Smooth muscle cell (in vitro differentiated cells): ENCODE measurements at regions not wholly inside any gene's neighbourhood (a gene's known extent, or its start where the extent isn't known, plus 50 kb on each side); places are given as distances from the start of the nearest gene placed in this dataset.

Source experiments
- DNase-seq: peaks from one replicate; lab custom pipeline; 2025; ENCODE audit not compliant: unreplicated experiment; lab: John Stamatoyannopoulos, UW
- H2AFZ ChIP-seq: fragments of 200-600 bp; sonication (generic); 2 replicates; pipeline ENCODE4 v1.6.0; 2016; ENCODE audit warnings: antibody characterized with exemption, low read depth, mild to moderate bottlenecking
- H3F3A ChIP-seq: fragments of 200-600 bp; sonication (generic); 2 replicates; pipeline ENCODE4 v1.6.0; 2017; ENCODE audit warnings: antibody characterized with exemption, low read depth
- H3K27ac ChIP-seq: fragments of 200-600 bp; sonication (generic); 2 replicates; pipeline ENCODE4 v1.5.1; 2016; ENCODE audit warnings: low read depth, mild to moderate bottlenecking
- H3K27me3 ChIP-seq: fragments of 200-600 bp; sonication (generic); 2 replicates; pipeline ENCODE4 v1.6.1; 2016; ENCODE audit warnings: low read depth, mild to moderate bottlenecking
- H3K36me3 ChIP-seq: fragments of 200-600 bp; sonication (generic); 2 replicates; pipeline ENCODE4 v1.5.1; 2016; ENCODE audit warnings: low read depth
- H3K4me1 ChIP-seq: fragments of 200-600 bp; sonication (generic); 2 replicates; pipeline ENCODE4 v1.5.1; 2016; ENCODE audit warnings: low read depth
- H3K4me2 ChIP-seq: fragments of 200-600 bp; sonication (generic); 2 replicates; pipeline ENCODE4 v1.6.0; 2016; ENCODE audit warnings: mild to moderate bottlenecking
- H3K4me3 ChIP-seq: fragments of 200-600 bp; sonication (generic); 2 replicates; pipeline ENCODE4 v1.5.1; 2016; ENCODE audit warnings: mild to moderate bottlenecking
- H3K79me2 ChIP-seq: fragments of 200-600 bp; sonication (generic); 2 replicates; pipeline ENCODE4 v1.6.0; 2016; ENCODE audit warnings: low read depth, mild to moderate bottlenecking
- H3K9ac ChIP-seq: fragments of 200-600 bp; sonication (generic); 2 replicates; pipeline ENCODE4 v1.6.0; 2016; ENCODE audit warnings: low read depth
- H3K9me3 ChIP-seq: fragments of 200-600 bp; sonication (generic); replicated peaks from 2 replicates; pipeline ENCODE4 v1.5.1; 2016; ENCODE audit warnings: low read depth
- H4K20me1 ChIP-seq: fragments of 200-600 bp; sonication (generic); 2 replicates; pipeline ENCODE4 v1.6.0; 2016; ENCODE audit warnings: low read depth
- WGBS: methylation state at CpG from one replicate; pipeline ENCODE4 v1.1.7; 2016; ENCODE audit warnings: low lambda C conversion rate; 5-methylcytosine and 5-hydroxymethylcytosine counted together
- TF ChIP-seq, protein P1 (sequence below): fragments of 200-600 bp; sonication (generic); IDR thresholded peaks from 2 replicates; pipeline ENCODE4 v1.5.1; 2017; ENCODE audit warnings: borderline replicate concordance, mild to moderate bottlenecking, antibody characterized with exemption; ENCODE audit not compliant: insufficient read depth, poor library complexity, severe bottlenecking

DNA sequence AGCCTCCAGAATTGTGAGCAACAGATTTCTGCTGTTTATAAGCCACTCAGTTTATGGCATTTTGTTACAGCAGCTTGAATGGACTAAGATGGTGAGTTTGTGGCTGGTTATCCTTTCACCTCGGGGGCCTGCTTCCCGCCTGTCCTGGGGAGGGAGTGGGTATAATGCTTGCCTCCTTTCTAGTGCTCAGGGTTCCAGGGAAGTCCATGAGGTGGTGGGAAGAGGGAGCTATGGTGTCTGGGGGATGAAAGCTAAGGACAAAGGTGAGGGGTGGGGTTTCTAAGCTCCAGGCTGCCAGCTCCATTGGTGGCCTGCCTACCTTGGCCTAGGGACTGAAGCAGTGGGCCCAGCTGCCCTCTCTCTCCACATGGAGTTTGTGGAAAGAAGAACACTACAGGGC is 50.2 kb upstream of the SDK2 start:
- TF ChIP-seq, protein P1, sequence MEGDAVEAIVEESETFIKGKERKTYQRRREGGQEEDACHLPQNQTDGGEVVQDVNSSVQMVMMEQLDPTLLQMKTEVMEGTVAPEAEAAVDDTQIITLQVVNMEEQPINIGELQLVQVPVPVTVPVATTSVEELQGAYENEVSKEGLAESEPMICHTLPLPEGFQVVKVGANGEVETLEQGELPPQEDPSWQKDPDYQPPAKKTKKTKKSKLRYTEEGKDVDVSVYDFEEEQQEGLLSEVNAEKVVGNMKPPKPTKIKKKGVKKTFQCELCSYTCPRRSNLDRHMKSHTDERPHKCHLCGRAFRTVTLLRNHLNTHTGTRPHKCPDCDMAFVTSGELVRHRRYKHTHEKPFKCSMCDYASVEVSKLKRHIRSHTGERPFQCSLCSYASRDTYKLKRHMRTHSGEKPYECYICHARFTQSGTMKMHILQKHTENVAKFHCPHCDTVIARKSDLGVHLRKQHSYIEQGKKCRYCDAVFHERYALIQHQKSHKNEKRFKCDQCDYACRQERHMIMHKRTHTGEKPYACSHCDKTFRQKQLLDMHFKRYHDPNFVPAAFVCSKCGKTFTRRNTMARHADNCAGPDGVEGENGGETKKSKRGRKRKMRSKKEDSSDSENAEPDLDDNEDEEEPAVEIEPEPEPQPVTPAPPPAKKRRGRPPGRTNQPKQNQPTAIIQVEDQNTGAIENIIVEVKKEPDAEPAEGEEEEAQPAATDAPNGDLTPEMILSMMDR = no peak
- H3K9me3 ChIP-seq = no peaks in the 10 kb centered on the region
- 65% methylated on average over 2 of the region's 2 CpGs for WGBS

DNA sequence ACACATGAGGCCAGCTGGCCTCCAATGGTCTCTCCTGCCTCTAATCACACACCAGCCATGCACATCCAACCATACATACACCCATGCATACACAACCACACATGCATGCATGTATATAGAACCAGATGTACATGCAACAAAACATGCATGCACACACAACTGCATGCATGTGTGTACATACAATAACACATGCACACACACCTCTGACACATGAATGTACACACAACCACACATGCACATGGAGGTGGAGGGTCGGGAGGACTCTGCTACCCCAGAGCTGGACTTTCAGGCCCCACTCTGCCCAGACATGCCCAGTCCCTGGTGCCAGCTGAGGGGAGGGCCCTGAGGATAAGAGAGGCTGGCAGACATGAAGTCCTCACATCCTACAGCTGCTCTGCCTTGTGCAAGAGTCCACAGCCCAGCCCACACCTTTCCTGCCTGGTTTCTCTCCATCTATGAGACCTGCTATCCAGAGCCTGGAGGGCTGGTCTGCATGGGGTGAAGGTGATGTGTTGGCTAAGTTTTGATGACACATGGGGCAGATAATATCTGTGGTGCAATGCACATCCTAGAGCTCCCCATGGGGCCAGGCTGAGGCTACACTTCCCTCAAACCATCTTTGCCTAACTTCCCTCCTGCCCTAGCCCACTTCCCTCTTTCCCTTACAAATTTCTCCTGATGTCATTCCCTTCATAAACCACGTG is 50.9 kb upstream of the SDK2 start:
- H3K4me2 ChIP-seq = no peak overlapping the region
- WGBS = 75% methylated on average over 2 of the region's 2 CpGs
- H3K27ac ChIP-seq = no peak overlapping the region
- no peaks in the 10 kb centered on the region for H4K20me1 ChIP-seq
- no peaks in the 10 kb centered on the region for H3K36me3 ChIP-seq
- H3F3A ChIP-seq = no peaks in the 10 kb centered on the region
- no peak overlapping the region for H3K9ac ChIP-seq
- TF ChIP-seq, protein P1 = no peak
- no peaks in the 10 kb centered on the region for H3K4me1 ChIP-seq
- H3K9me3 ChIP-seq = no peaks in the 10 kb centered on the region
- DNase-seq = no peak
- no peak overlapping the region for H2AFZ ChIP-seq
- peaks cover 21% of the 10 kb centered on the region for H3K27me3 ChIP-seq
- H3K79me2 ChIP-seq = no peaks in the 10 kb centered on the region
- H3K4me3 ChIP-seq = no peak overlapping the region

More for the DNA sequence above, 50.2 kb upstream of the SDK2 start:
- no peak for DNase-seq
- H3K4me3 ChIP-seq = no peak overlapping the region
- no peaks in the 10 kb centered on the region for H3K36me3 ChIP-seq
- no peak overlapping the region for H3K27ac ChIP-seq
- no peak overlapping the region for H2AFZ ChIP-seq
- no peaks in the 10 kb centered on the region for H3K4me1 ChIP-seq
- no peak overlapping the region for H3K4me2 ChIP-seq
- no peaks in the 10 kb centered on the region for H3F3A ChIP-seq
- H3K79me2 ChIP-seq = no peaks in the 10 kb centered on the region
- H4K20me1 ChIP-seq = no peaks in the 10 kb centered on the region
- H3K27me3 ChIP-seq = peaks cover 20% of the 10 kb centered on the region
- H3K9ac ChIP-seq = no peak overlapping the region

DNA sequence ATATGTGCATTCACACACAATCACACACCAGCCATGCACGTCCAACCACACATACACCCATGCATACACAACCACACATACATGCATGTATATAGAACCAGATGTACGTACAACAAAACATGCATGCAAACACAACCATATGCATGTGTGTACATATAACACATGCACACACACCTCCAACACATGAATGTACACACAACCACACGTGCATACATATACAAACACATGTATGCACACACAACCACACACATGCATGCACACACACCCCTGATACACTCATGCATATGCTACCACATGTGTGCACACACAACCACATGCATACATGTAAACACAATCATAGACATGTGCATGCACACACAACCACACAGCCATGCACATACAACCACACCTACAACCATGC is 52.0 kb upstream of the SDK2 start:
- Histone ChIP-seq H3K4me2 (no peak overlapping the region), H4K20me1 (no peaks in the 10 kb centered on the region), H3F3A (no peaks in the 10 kb centered on the region), H2AFZ (no peak overlapping the region), H3K4me3 (no peak overlapping the region), H3K79me2 (no peaks in the 10 kb centered on the region), H3K4me1 (no peaks in the 10 kb centered on the region), H3K36me3 (no peaks in the 10 kb centered on the region), H3K27ac (no peak overlapping the region), H3K27me3 (peaks cover 21% of the 10 kb centered on the region), H3K9ac (no peak overlapping the region), H3K9me3 (no peaks in the 10 kb centered on the region)
- DNase-seq = no peak
- 87% methylated on average over 3 of the region's 3 CpGs for WGBS
- TF ChIP-seq, protein P1 = no peak

DNA sequence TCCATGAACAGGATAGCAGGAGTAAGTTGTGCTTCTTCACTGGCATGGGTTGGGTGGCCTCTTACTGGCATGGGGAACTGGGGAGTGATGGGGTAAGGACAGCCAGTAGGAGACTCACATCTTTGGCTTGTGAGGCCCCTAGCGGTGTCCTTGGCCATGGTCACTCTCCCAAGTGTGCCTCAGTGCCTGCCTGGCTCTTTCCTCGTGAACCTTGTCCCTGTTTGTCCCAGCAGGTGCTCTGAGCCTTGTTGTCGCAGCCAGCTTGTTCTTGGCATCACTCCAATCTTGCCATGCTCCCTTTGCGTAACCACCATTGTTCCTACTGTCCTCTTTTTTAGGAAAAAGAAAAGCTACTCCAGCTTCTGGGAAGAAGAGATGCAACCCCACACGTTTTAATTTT is 53.6 kb upstream of the SDK2 start:
- 55% methylated on average over 5 of the region's 5 CpGs for WGBS
- H2AFZ ChIP-seq = no peak overlapping the region
- H3F3A ChIP-seq = no peaks in the 10 kb centered on the region

More for the DNA sequence above, 53.6 kb upstream of the SDK2 start:
- TF ChIP-seq, protein P1 = no peak
- no peaks in the 10 kb centered on the region for H3K79me2 ChIP-seq
- no peak for DNase-seq
- no peaks in the 10 kb centered on the region for H3K36me3 ChIP-seq
- H3K4me2 ChIP-seq = no peak overlapping the region
- H3K9me3 ChIP-seq = no peaks in the 10 kb centered on the region
- H3K27ac ChIP-seq = no peak overlapping the region
- no peaks in the 10 kb centered on the region for H4K20me1 ChIP-seq
- peaks cover 21% of the 10 kb centered on the region for H3K27me3 ChIP-seq
- H3K9ac ChIP-seq = no peak overlapping the region
- no peaks in the 10 kb centered on the region for H3K4me1 ChIP-seq
- no peak overlapping the region for H3K4me3 ChIP-seq
